NB4 (cell line): ENCODE measurements at regions not wholly inside any gene's neighbourhood (a gene's known extent, or its start where the extent isn't known, plus 50 kb on each side); places are given as distances from the start of the nearest gene placed in this dataset.

Source experiments
- DNase-seq: peaks from one replicate; pipeline ENCODE4 v3.0.0; 2010; ENCODE audit warnings: low read depth
- H3K4me3 ChIP-seq: one replicate; pipeline ENCODE4 v1.5.1; 2011; ENCODE audit warnings: mild to moderate bottlenecking, low read depth, low read length, moderate library complexity
- CTCF ChIP-seq: IDR thresholded peaks from one replicate; pipeline ENCODE4 v1.5.1; 2012; ENCODE audit warnings: low read depth, low read length
- MAX ChIP-seq: IDR thresholded peaks from 2 replicates; pipeline ENCODE4 v1.6.1; 2011; ENCODE audit warnings: low read depth, low read length
- MYC ChIP-seq: IDR thresholded peaks from 2 replicates; pipeline ENCODE4 v1.6.1; 2011; ENCODE audit warnings: low read depth, low read length
- POLR2A ChIP-seq: IDR thresholded peaks from 2 replicates; pipeline ENCODE4 v1.6.1; 2011; ENCODE audit warnings: mild to moderate bottlenecking; ENCODE audit not compliant: insufficient read length; ENCODE audit errors: extremely low read depth

GRCh38 chr11:21687643-21688042, 505.2 kb upstream of the ANO5 start:
- H3K4me3 ChIP-seq, result no peak overlapping the region
- TF ChIP-seq MAX, result no peak
- TF ChIP-seq CTCF, result no peak
- TF ChIP-seq MYC, result no peak
- TF ChIP-seq POLR2A, result no peak
- no peak for DNase-seq

GRCh38 chr11:21704539-21704938, 488.3 kb upstream of the ANO5 start:
- TF ChIP-seq MAX (no peak), POLR2A (no peak), CTCF (no peak)
- no peak for DNase-seq

GRCh38 chr11:21707116-21707739, 485.7 kb upstream of the ANO5 start:
- no peak for DNase-seq
- TF ChIP-seq MAX, result no peak
- TF ChIP-seq POLR2A, result no peak
- TF ChIP-seq MYC, result no peak
- no peak for TF ChIP-seq CTCF
- no peak overlapping the region for H3K4me3 ChIP-seq

More at GRCh38 chr11:21704539-21704938, 488.3 kb upstream of the ANO5 start:
- no peak overlapping the region for H3K4me3 ChIP-seq

GRCh38 chr11:21710809-21711208, 482.1 kb upstream of the ANO5 start:
- TF ChIP-seq MYC (no peak), MAX (no peak), CTCF (no peak), POLR2A (no peak)
- H3K4me3 ChIP-seq, result no peak overlapping the region
- DNase-seq, result no peak

- no peak for TF ChIP-seq POLR2A
- no peak for TF ChIP-seq CTCF
- no peak for TF ChIP-seq MAX
- TF ChIP-seq MYC, result no peak
- no peak for DNase-seq
- no peak overlapping the region for H3K4me3 ChIP-seq
Observed at GRCh38 chr11:21711341-21711740, 481.5 kb upstream of the ANO5 start.

- DNase-seq, result no peak
- TF ChIP-seq POLR2A, result no peak
- TF ChIP-seq CTCF, result no peak
- no peak for TF ChIP-seq MYC
- no peak overlapping the region for H3K4me3 ChIP-seq
Observed at GRCh38 chr11:21723678-21724077, 469.2 kb upstream of the ANO5 start.
